Colonic mucosa (tissue), 4 donors: ENCODE measurements at regions not wholly inside any gene's neighbourhood (a gene's known extent, or its start where the extent isn't known, plus 50 kb on each side); places are given as distances from the start of the nearest gene placed in this dataset.
"Not testable (repeated sequence)": the region's sequence is repeated elsewhere in the genome, so short reads cannot be mapped to it uniquely, and the experiment has no call there.

Experiments used
- DNase-seq: peaks from one replicate; pipeline ENCODE4 v3.0.0-alpha.2; 2020
- H3K27ac ChIP-seq: fragments of 200-600 bp; one replicate; pipeline ENCODE4 v1.8.0; 2021
- H3K27me3 ChIP-seq: fragments of 200-600 bp; one replicate; pipeline ENCODE4 v1.8.0; 2021
- H3K36me3 ChIP-seq: fragments of 200-600 bp; one replicate; pipeline ENCODE4 v1.8.0; 2021
- H3K4me1 ChIP-seq: fragments of 200-600 bp; one replicate; pipeline ENCODE4 v1.8.0; 2021; ENCODE audit warnings: mild to moderate bottlenecking
- H3K4me3 ChIP-seq: fragments of 200-600 bp; one replicate; pipeline ENCODE4 v1.8.0; 2021
- H3K9ac ChIP-seq, 2 donors: one replicate each; pipeline ENCODE4 v1.7.0; 2013; ENCODE audit warnings: control low read depth in 2 of 2, low read depth in 2 of 2, low read length in 2 of 2
- H3K9me3 ChIP-seq: fragments of 200-600 bp; one replicate; pipeline ENCODE4 v1.8.0; 2021
- intact Hi-C: fragments of 100-400 bp; cut with DNase I; formaldehyde crosslinking; loops from one replicate; pipeline ENCODE4 v1.14.1; 2022
- TF ChIP-seq, protein P1 (sequence below): fragments of 200-600 bp; IDR thresholded peaks from one replicate; pipeline ENCODE4 v1.8.0; 2022; ENCODE audit warnings: antibody characterized with exemption, mild to moderate bottlenecking
- donor health status: healthy.
- donor health status: DM: no; HTN: no; CAD: no.
- donor health status: DM: no; HTN: no; CAD: no.

DNA sequence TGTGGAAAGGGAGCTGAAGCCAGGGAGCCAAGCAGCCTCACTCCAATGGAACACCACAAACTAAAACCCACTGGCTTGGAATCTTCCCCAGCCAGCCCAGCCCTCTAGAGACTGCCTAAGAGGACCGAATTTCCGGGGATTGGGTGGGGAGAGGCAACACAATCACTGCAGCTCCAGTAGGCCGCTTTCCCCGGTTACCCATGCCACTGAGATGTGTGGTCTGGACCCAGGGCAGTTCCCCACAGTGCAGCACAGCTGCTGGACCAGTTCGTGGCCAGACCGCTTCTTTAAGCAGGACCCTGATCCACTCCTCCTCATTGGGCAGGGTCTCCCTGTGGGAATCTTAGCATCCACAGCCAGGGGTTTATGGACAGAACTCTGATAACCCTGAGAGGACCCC lies 91.9 kb upstream of the PAGE3 start:
- H3K36me3 ChIP-seq, result no peaks in the 10 kb centered on the region
- TF ChIP-seq, protein P1, sequence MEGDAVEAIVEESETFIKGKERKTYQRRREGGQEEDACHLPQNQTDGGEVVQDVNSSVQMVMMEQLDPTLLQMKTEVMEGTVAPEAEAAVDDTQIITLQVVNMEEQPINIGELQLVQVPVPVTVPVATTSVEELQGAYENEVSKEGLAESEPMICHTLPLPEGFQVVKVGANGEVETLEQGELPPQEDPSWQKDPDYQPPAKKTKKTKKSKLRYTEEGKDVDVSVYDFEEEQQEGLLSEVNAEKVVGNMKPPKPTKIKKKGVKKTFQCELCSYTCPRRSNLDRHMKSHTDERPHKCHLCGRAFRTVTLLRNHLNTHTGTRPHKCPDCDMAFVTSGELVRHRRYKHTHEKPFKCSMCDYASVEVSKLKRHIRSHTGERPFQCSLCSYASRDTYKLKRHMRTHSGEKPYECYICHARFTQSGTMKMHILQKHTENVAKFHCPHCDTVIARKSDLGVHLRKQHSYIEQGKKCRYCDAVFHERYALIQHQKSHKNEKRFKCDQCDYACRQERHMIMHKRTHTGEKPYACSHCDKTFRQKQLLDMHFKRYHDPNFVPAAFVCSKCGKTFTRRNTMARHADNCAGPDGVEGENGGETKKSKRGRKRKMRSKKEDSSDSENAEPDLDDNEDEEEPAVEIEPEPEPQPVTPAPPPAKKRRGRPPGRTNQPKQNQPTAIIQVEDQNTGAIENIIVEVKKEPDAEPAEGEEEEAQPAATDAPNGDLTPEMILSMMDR, result no peak
- intact Hi-C loops, result no loop called here
- H3K27ac ChIP-seq, result no peak overlapping the region
- DNase-seq, result no peak
- H3K27me3 ChIP-seq, result no peaks in the 10 kb centered on the region
- no peaks in the 10 kb centered on the region for H3K4me1 ChIP-seq
- H3K9me3 ChIP-seq, result no peaks in the 10 kb centered on the region
- no peak overlapping the region for H3K4me3 ChIP-seq
- no peak overlapping the region for H3K9ac ChIP-seq

DNA sequence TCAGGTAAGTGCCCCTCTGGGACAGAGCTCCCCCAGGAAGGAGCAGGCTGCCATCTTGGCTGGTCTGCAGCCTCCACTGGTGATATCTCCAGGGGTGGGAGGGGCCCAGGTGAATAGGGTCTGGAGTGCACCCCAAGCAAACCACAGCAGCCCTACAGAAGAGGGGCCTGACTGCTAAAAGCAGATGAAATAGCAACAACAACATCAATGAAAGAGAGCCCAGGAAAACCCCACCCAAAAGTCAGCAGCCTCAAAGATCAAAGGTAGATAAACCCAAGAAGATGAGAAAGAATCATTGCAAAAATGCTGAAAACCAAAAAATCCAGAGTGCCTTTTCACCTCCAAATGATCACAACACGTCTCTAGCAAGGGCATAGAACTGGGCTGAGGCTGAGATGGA lies 92.5 kb upstream of the PAGE3 start:
- H3K4me3 ChIP-seq, result no peak overlapping the region
- H3K36me3 ChIP-seq, result no peaks in the 10 kb centered on the region
- intact Hi-C loops, result no loop called here
- no peaks in the 10 kb centered on the region for H3K4me1 ChIP-seq
- H3K9me3 ChIP-seq, result no peaks in the 10 kb centered on the region
- no peak overlapping the region for H3K9ac ChIP-seq
- no peak for DNase-seq
- H3K27ac ChIP-seq, result no peak overlapping the region
- TF ChIP-seq, protein P1, result no peak
- H3K27me3 ChIP-seq, result no peaks in the 10 kb centered on the region

DNA sequence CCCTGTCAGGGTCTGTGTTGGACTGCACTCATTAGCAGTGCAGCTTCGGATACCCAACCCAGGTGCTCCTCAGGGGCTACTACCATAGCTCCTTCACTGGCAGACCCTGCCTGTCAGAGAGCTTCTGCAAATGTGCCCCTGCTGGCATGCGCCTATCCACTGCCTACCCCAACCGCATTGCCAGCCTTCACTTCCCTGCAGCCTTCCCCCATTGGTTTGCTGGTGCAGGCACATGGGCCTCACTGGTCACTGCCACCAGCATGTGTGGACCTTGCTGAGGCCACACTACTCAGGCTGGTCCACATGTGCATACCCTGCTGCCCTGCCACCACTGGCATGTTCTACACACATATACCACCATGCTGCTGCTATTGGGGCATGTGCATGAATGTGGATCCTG lies 72.5 kb upstream of the MAGEH1 start:
- no peaks in the 10 kb centered on the region for H3K4me1 ChIP-seq
- no peak overlapping the region for H3K4me3 ChIP-seq
- H3K36me3 ChIP-seq, result no peaks in the 10 kb centered on the region
- no peak overlapping the region for H3K27ac ChIP-seq
- intact Hi-C loops, result no loop called here
- H3K27me3 ChIP-seq, result no peaks in the 10 kb centered on the region
- H3K9ac ChIP-seq, result no peak overlapping the region
- DNase-seq, result no peak
- TF ChIP-seq, protein P1, result no peak
- no peaks in the 10 kb centered on the region for H3K9me3 ChIP-seq

DNA sequence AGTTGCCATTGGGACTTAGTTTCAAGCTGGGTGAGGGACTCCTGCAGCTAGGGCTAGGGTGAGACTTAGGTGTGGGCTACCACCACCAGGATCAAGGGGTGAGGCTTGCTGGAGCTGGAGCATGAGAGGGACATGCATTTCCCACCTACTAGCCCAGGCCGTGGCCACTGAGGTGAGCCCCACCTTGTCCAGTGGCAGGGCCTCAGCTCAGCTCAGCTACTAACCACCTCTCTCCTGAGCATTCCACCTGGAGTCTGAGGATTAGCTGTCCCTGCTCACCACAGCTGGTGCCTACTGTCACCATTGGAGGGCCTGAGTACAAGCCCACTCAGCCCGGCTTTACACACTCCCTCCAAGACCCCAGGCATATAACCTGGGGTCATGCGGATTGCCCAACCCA lies 62.6 kb upstream of the MAGEH1 start:
- TF ChIP-seq, protein P1, result no peak

DNA sequence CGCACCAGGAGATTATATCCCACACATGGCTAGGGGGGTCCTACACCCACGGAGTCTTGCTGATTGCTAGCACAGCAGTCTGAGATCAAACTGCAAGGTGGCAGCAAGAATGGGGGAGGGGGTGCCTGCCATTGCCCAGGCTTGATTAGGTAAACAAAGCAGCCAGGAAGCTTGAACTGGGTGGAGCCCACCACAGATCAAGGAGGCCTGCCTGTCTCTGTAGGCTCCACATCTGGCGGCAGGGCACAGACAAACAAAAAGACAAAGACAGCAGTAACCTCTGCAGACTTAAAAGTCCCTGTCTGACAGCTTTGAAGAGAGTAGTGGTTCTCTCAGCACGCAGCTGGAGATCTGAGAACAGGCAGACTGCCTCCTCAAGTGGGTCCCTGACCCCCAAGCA lies 55.1 kb upstream of the MAGEH1 start:
- H3K9ac ChIP-seq, H3K4me1 ChIP-seq, H3K27me3 ChIP-seq, DNase-seq, H3K36me3 ChIP-seq, H3K9me3 ChIP-seq, H3K27ac ChIP-seq, H3K4me3 ChIP-seq, intact Hi-C loops: not testable (repeated sequence)

More for the DNA sequence above, 62.6 kb upstream of the MAGEH1 start:
- H3K9me3 ChIP-seq, result no peaks in the 10 kb centered on the region
- no peak overlapping the region for H3K27ac ChIP-seq
- DNase-seq, result no peak
- intact Hi-C loops, result no loop called here
- no peaks in the 10 kb centered on the region for H3K36me3 ChIP-seq
- H3K4me1 ChIP-seq, result no peaks in the 10 kb centered on the region
- no peak overlapping the region for H3K4me3 ChIP-seq
- no peaks in the 10 kb centered on the region for H3K27me3 ChIP-seq
- H3K9ac ChIP-seq, result no peak overlapping the region
